GM19463 (cell line): ENCODE measurements at regions not wholly inside any gene's neighbourhood (a gene's known extent, or its start where the extent isn't known, plus 50 kb on each side); places are given as distances from the start of the nearest gene placed in this dataset.
"Not testable (repeated sequence)": the region's sequence is repeated elsewhere in the genome, so short reads cannot be mapped to it uniquely, and the experiment has no call there.

ENCODE experiments used
- ATAC-seq: cut with Tn5 transposase; IDR thresholded peaks from one replicate; pipeline ENCODE4 v1.9.1; 2021; ENCODE audit warnings: mild to moderate bottlenecking, moderate library complexity; ENCODE audit not compliant: unreplicated experiment

- no peak for ATAC-seq
Measured at GRCh38 chr6:159416891-159417560, 247.8 kb downstream of the FNDC1 start.

GRCh38 chr6:159415540-159415939 lies 246.3 kb downstream of the FNDC1 start:
- ATAC-seq: no peak

GRCh38 chr6:159414711-159415110 lies 245.5 kb downstream of the FNDC1 start:
- ATAC-seq: no peak

- not testable (repeated sequence) for ATAC-seq
Measured at GRCh38 chr6:159407211-159407780, 238.1 kb downstream of the FNDC1 start.

- ATAC-seq: no peak
Measured at GRCh38 chr6:159404296-159404695, 235.1 kb downstream of the FNDC1 start.

- no peak for ATAC-seq
Measured at GRCh38 chr6:159400826-159401225, 231.6 kb downstream of the FNDC1 start.

GRCh38 chr6:159399751-159400221 lies 230.6 kb downstream of the FNDC1 start:
- ATAC-seq: no peak

- no peak for ATAC-seq
Measured at GRCh38 chr6:159398633-159399032, 229.4 kb downstream of the FNDC1 start.

GRCh38 chr6:159397753-159398152 lies 228.6 kb downstream of the FNDC1 start:
- no peak for ATAC-seq

- ATAC-seq: no peak
Measured at GRCh38 chr6:159395609-159396008, 226.4 kb downstream of the FNDC1 start.

- ATAC-seq: not testable (repeated sequence)
Measured at GRCh38 chr6:159392695-159393094, 223.5 kb downstream of the FNDC1 start.

- no peak for ATAC-seq
Measured at GRCh38 chr6:159390381-159390780, 221.2 kb downstream of the FNDC1 start.

GRCh38 chr6:159389695-159390094 lies 220.5 kb downstream of the FNDC1 start:
- no peak for ATAC-seq

- no peak for ATAC-seq
Measured at GRCh38 chr6:159380114-159380513, 210.9 kb downstream of the FNDC1 start.

- no peak for ATAC-seq
Measured at GRCh38 chr6:159378411-159379328, 209.5 kb downstream of the FNDC1 start.

GRCh38 chr6:159376516-159377158 lies 207.4 kb downstream of the FNDC1 start:
- ATAC-seq: no peak

- no peak for ATAC-seq
Measured at GRCh38 chr6:159375014-159375413, 205.8 kb downstream of the FNDC1 start.

GRCh38 chr6:159373670-159374069 lies 204.5 kb downstream of the FNDC1 start:
- no peak for ATAC-seq

- no peak for ATAC-seq
Measured at GRCh38 chr6:159372333-159372732, 203.1 kb downstream of the FNDC1 start.

GRCh38 chr6:159360306-159360705 lies 191.1 kb downstream of the FNDC1 start:
- no peak for ATAC-seq
